ENCODE measurements at regions not wholly inside any gene's neighbourhood (a gene's known extent, or its start where the extent isn't known, plus 50 kb on each side); places are given as distances from the start of the nearest gene placed in this dataset.
"Not testable (repeated sequence)": the region's sequence is repeated elsewhere in the genome, so short reads cannot be mapped to it uniquely, and the experiment has no call there.

DNA sequence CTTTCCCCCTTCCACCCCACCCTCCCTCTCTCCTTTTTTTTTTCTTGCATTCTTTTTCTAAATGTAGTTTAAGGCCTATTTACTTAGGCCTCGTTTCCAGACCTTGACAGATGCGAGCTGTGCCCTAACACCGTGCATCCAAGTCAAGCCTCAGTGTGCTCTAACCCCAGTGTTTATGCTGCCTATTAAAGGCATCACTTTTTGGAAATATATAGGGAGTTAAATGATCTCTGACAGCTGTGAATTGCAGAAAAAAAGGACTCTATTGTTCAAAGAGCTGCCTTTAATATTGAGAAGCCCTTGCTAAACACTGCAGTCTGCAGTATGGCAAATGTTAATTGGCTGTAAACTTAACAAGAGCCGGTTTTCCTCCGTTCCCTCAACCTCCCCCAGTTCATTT, 270.4 kb upstream of the TUT7 start:
- TF ChIP-seq, protein P1, sequence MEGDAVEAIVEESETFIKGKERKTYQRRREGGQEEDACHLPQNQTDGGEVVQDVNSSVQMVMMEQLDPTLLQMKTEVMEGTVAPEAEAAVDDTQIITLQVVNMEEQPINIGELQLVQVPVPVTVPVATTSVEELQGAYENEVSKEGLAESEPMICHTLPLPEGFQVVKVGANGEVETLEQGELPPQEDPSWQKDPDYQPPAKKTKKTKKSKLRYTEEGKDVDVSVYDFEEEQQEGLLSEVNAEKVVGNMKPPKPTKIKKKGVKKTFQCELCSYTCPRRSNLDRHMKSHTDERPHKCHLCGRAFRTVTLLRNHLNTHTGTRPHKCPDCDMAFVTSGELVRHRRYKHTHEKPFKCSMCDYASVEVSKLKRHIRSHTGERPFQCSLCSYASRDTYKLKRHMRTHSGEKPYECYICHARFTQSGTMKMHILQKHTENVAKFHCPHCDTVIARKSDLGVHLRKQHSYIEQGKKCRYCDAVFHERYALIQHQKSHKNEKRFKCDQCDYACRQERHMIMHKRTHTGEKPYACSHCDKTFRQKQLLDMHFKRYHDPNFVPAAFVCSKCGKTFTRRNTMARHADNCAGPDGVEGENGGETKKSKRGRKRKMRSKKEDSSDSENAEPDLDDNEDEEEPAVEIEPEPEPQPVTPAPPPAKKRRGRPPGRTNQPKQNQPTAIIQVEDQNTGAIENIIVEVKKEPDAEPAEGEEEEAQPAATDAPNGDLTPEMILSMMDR (IDR thresholded peaks at IDR 0.05; ENCODE audit: low read depth, low read length): no peak
- Histone ChIP-seq H3K36me3 (no peaks in the 10 kb centered on the region), H3K27me3 (no peaks in the 10 kb centered on the region), H3K27ac (no peak overlapping the region), H3K4me3 (no peak overlapping the region), H3K9me3 (ENCODE audit: low read depth) (no peaks in the 10 kb centered on the region), H3K4me1 (ENCODE audit: low read depth) (no peaks in the 10 kb centered on the region)
- DNase-seq (ENCODE audit: low read depth in 1 of 2, low spot score in 1 of 2): no peak

DNA sequence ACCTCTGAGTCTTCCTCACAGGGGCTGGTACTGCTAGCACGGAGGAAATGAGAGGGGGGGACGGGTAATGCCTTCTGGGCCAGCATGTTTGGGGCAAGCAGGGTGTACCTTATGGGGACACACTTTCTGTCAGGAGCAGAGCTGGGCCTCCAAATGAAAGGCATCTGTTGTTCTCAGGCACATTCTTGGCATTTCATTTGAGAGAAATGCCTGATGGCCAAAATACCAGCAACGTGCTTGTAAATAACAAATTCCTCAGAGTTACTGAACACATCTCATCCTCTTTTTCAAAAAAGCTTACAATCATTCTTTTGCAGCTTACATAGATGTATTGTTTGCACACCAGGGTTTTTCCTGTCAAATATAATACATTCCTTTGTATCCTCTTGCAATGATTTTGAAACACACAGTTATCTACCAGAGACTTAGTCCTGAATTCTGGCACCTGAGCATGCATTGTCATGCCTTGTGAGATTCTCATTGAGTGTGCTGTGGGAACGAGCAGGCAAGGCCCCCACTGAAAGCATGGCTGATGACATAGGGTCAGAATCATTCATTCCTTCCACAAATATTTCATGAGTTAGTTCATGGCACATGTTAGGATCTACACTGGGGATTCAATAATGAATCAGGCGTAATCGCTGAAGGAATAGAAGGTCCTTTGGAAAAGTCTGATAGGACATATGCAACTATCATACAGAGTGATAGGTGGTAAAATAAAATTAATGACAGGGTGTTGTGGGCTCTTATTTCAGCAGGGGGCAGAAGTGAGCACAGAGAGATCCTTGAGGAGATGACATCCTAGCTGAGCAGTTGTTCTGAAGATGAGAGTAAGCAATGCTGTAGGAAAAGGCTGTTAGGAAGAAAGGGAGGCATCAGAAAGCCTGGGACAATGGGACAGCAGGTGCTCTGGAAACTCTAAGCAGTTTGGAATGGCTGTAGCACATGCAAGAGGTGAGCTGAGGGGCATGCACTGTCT, 260.9 kb upstream of the TUT7 start:
- H3K27ac ChIP-seq: no peak overlapping the region
- H3K4me3 ChIP-seq: no peak overlapping the region
- no peaks in the 10 kb centered on the region for H3K9me3 ChIP-seq (ENCODE audit: low read depth)
- TF ChIP-seq, protein P1 (IDR thresholded peaks at IDR 0.05; ENCODE audit: low read depth, low read length): peak; percentile 49
- peaks cover 2% of the 10 kb centered on the region for H3K4me1 ChIP-seq (ENCODE audit: low read depth)
- H3K27me3 ChIP-seq: no peaks in the 10 kb centered on the region
- peak in 1 of 2 donors; percentile 72 for DNase-seq (ENCODE audit: low read depth in 1 of 2, low spot score in 1 of 2)
- H3K36me3 ChIP-seq: no peaks in the 10 kb centered on the region

DNA sequence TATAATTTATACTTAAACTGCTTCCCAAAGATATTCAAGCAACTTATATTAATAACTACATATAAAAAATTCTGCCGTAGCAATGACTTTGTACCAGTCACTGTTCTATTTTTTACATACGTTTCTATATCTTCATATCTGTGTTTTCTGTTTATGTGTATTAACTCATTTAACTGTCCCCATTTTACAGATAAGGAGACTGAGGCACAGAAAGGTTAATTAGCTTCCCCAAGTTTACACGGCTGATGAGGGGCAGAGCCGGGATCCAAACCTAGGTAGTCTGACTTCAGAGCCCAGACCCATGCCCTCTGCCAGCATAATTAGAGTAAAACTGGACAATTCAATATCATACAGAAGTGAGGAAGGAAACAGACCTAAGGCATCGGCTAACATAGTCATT, 259.7 kb upstream of the TUT7 start:
- H3K27ac ChIP-seq: no peak overlapping the region
- DNase-seq (ENCODE audit: low read depth in 1 of 2, low spot score in 1 of 2): no peak
- TF ChIP-seq, protein P1 (IDR thresholded peaks at IDR 0.05; ENCODE audit: low read depth, low read length): no peak

DNA sequence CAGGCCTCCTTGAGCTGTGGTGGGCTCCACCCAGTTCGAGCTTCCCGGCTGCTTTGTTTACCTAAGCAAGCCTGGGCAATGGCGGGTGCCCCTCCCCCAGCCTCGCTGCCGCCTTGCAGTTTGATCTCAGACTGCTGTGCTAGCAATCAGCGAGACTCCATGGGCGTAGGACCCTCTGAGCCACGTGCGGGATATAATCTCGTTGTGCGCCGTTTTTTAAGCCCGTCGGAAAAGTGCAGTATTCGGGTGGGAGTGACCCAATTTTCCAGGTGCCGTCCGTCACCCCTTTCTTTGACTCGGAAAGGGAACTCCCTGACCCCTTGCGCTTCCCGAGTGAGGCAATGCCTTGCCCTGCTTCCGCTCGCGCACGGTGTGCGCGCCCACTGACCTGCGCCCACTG, 257.3 kb upstream of the TUT7 start:
- not testable (repeated sequence) for H3K9me3 ChIP-seq (ENCODE audit: low read depth); H3K4me1 ChIP-seq (ENCODE audit: low read depth); H3K36me3 ChIP-seq; H3K4me3 ChIP-seq; H3K27me3 ChIP-seq; DNase-seq (ENCODE audit: low read depth in 1 of 2, low spot score in 1 of 2); H3K27ac ChIP-seq

More for the DNA sequence above, 259.7 kb upstream of the TUT7 start:
- Histone ChIP-seq H3K27me3 (no peaks in the 10 kb centered on the region), H3K36me3 (no peaks in the 10 kb centered on the region), H3K4me3 (no peak overlapping the region), H3K4me1 (ENCODE audit: low read depth) (peaks cover 2% of the 10 kb centered on the region), H3K9me3 (ENCODE audit: low read depth) (no peaks in the 10 kb centered on the region)

DNA sequence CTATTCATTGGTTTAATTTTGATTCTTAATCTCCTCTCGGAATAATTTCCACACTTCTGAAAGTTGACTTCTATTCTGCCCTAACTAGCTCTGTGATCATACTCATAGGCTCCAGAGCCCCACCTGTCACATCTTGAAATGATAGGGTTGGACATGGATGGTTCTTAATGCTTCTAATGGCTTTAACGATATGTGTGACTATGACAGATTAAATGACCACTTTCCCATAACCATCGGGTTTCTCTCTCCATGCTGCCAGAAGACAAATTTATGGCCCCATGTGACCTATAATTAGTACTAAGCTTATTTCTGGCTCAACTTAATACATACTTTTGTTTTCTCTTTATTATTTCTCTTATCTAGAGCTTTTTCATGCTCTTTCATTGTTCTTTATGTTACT, 251.1 kb upstream of the TUT7 start:
- Histone ChIP-seq H3K4me3 (no peak overlapping the region), H3K9me3 (ENCODE audit: low read depth) (no peaks in the 10 kb centered on the region), H3K27ac (no peak overlapping the region), H3K4me1 (ENCODE audit: low read depth) (peaks cover 18% of the 10 kb centered on the region), H3K36me3 (no peaks in the 10 kb centered on the region), H3K27me3 (no peaks in the 10 kb centered on the region)
- TF ChIP-seq, protein P1 (IDR thresholded peaks at IDR 0.05; ENCODE audit: low read depth, low read length): no peak
- no peak for DNase-seq (ENCODE audit: low read depth in 1 of 2, low spot score in 1 of 2)

DNA sequence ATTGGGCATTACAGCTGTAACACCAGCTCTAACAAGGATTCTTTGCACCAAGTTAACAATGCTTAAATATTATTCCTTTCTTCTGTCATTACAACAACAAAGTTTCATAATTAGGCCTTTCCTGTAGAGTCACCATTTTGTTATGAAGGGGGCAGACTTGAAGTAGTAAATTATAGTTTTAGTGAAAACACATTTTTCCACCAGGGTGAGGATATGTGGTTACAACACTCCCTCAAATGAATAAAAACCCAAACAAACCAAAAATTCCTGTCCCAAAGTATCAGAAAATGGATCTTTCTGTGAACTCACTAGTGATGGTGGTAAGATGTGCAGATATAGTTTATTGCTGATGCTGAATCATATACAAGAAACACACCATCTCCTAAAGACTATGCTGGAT, 250.5 kb upstream of the TUT7 start:
- DNase-seq (ENCODE audit: low read depth in 1 of 2, low spot score in 1 of 2): no peak
- TF ChIP-seq, protein P1 (IDR thresholded peaks at IDR 0.05; ENCODE audit: low read depth, low read length): no peak
- Histone ChIP-seq H3K4me1 (ENCODE audit: low read depth) (peaks cover 18% of the 10 kb centered on the region), H3K4me3 (no peak overlapping the region), H3K9me3 (ENCODE audit: low read depth) (no peaks in the 10 kb centered on the region), H3K36me3 (no peaks in the 10 kb centered on the region), H3K27ac (no peak overlapping the region), H3K27me3 (no peaks in the 10 kb centered on the region)
